Astrocyte (in vitro differentiated cells and primary cell): ENCODE measurements at regions not wholly inside any gene's neighbourhood (a gene's known extent, or its start where the extent isn't known, plus 50 kb on each side); places are given as distances from the start of the nearest gene placed in this dataset.

ENCODE experiments used
- DNase-seq: peaks from one replicate; pipeline ENCODE4 v3.0.0-alpha.2; 2010; ENCODE audit warnings: low read depth
- FAIRE-seq: peaks from 2 replicates; lab custom pipeline; 2011; peaks lifted over from hg19 to GRCh38; lab: Jason Lieb, UNC
- H2AFZ ChIP-seq: 2 replicates; pipeline ENCODE4 v1.6.0; 2012; ENCODE audit warnings: low read depth, low read length, inconsistent platforms
- H3K27ac ChIP-seq: 2 replicates; pipeline ENCODE4 v1.5.1; 2011; ENCODE audit warnings: low read depth, low read length, inconsistent platforms
- H3K27me3 ChIP-seq: 2 replicates; pipeline ENCODE4 v1.6.0; 2011; ENCODE audit warnings: low read length, inconsistent platforms; ENCODE audit not compliant: insufficient read depth
- H3K36me3 ChIP-seq: 2 replicates; pipeline ENCODE4 v1.5.1; 2011; ENCODE audit warnings: low read length, inconsistent platforms; ENCODE audit not compliant: insufficient read depth
- H3K4me1 ChIP-seq: 2 replicates; pipeline ENCODE4 v1.5.1; 2011; ENCODE audit warnings: low read length, inconsistent platforms; ENCODE audit not compliant: insufficient read depth
- H3K4me2 ChIP-seq: 2 replicates; pipeline ENCODE4 v1.6.0; 2012; ENCODE audit warnings: low read length, inconsistent platforms
- H3K4me3 ChIP-seq: 2 replicates; pipeline ENCODE4 v1.5.1; 2011; ENCODE audit warnings: low read depth, mild to moderate bottlenecking, low read length, inconsistent platforms; ENCODE audit not compliant: insufficient read depth
- H3K79me2 ChIP-seq: 2 replicates; pipeline ENCODE4 v1.6.0; 2012; ENCODE audit warnings: mild to moderate bottlenecking, low read length, inconsistent platforms; ENCODE audit not compliant: insufficient read depth
- H3K9ac ChIP-seq: 2 replicates; pipeline ENCODE4 v1.6.0; 2012; ENCODE audit warnings: mild to moderate bottlenecking, low read length, inconsistent platforms
- H3K9me3 ChIP-seq: 2 replicates; pipeline ENCODE4 v1.5.1; 2012; ENCODE audit warnings: low read depth, mild to moderate bottlenecking, low read length, inconsistent platforms; ENCODE audit not compliant: insufficient read depth
- H4K20me1 ChIP-seq: 2 replicates; pipeline ENCODE4 v1.6.0; 2012; ENCODE audit warnings: low read length, inconsistent platforms; ENCODE audit not compliant: insufficient read depth
- H3K27ac Mint-ChIP-seq: one replicate; pipeline ENCODE4 v1.8.0; 2021; ENCODE audit warnings: mild to moderate bottlenecking, mixed read lengths; ENCODE audit not compliant: unreplicated experiment
- H3K27me3 Mint-ChIP-seq: one replicate; pipeline ENCODE4 v1.8.0; 2021; ENCODE audit warnings: low read depth, mixed read lengths; ENCODE audit not compliant: unreplicated experiment
- H3K36me3 Mint-ChIP-seq: one replicate; pipeline ENCODE4 v1.8.0; 2021; ENCODE audit warnings: low read depth, mixed read lengths; ENCODE audit not compliant: unreplicated experiment
- H3K4me1 Mint-ChIP-seq: one replicate; pipeline ENCODE4 v1.8.0; 2021; ENCODE audit warnings: low read depth, mixed read lengths; ENCODE audit not compliant: unreplicated experiment
- H3K4me3 Mint-ChIP-seq: one replicate; pipeline ENCODE4 v1.8.0; 2021; ENCODE audit warnings: mild to moderate bottlenecking, moderate library complexity, mixed read lengths; ENCODE audit not compliant: unreplicated experiment
- H3K9me3 Mint-ChIP-seq: one replicate; pipeline ENCODE4 v1.8.0; 2021; ENCODE audit warnings: mild to moderate bottlenecking, mixed read lengths; ENCODE audit not compliant: unreplicated experiment
- EZH2 ChIP-seq: IDR thresholded peaks from 2 replicates; pipeline ENCODE4 v1.6.1; 2012; ENCODE audit warnings: mild to moderate bottlenecking, low read length, inconsistent platforms; ENCODE audit not compliant: insufficient read depth
- TF ChIP-seq, protein P1 (sequence below): IDR thresholded peaks from 2 replicates; pipeline ENCODE4 v1.5.1; 2011; ENCODE audit warnings: low read depth, mild to moderate bottlenecking, inconsistent platforms, low read length, moderate library complexity; ENCODE audit not compliant: insufficient read depth

DNA sequence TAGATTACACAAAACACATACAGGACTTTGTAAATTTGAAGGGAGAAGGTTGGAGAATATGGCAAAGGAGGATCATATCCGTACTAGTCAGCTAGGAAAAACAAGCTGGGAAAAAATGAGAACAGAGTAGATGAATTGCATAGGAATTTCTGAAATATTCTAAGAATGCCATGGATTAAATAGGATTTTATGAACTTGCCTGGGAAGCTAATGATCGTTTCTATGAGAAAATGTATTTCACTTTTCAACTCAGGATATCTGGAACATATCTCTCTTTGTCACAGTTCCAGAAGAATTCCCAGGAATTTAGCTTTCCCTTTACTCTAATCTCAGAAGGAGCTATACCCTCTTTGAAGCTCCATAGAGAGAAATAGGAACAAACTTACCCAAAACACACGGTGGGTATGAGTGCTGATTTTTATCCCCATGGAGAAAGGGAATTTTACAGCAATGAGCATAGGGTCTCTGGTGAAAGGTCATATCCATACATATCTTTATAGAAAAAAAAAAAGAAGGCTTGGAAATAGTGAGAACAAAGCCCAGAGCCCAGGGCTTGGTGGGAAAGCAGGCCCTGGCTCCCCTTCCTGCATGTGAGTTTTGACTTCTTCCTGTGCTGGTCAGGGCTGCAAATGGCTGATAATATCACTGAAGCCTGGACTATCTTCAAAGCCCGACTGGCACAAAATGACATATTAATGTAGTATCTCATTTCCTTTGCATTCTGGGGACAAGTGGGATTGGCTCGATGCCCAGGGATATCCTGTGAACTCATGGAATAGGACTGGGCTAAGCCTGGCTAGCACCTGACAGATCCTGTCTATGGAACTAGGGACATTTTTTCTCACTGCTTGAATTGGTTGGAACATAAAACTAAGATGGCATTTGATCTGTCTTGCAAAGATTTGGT is 136.3 kb downstream of the AEBP2 start:
- Histone ChIP-seq H3K9me3 (no peaks in the 10 kb centered on the region), H3K27me3 (no peaks in the 10 kb centered on the region), H2AFZ (no peak overlapping the region), H4K20me1 (no peaks in the 10 kb centered on the region), H3K4me2 (peak overlapping the region; percentile 44), H3K4me3 (no peak overlapping the region), H3K4me1 (peaks cover 16% of the 10 kb centered on the region), H3K79me2 (no peaks in the 10 kb centered on the region), H3K9ac (peak overlapping the region; percentile 28), H3K27ac (peak overlapping the region; percentile 63), H3K36me3 (no peaks in the 10 kb centered on the region)
- Mint-ChIP-seq H3K9me3 (no peaks in the 10 kb centered on the region), H3K4me3 (no peak overlapping the region), H3K36me3 (peaks cover 4% of the 10 kb centered on the region), H3K27ac (peak overlapping the region; percentile 68), H3K4me1 (peaks cover 18% of the 10 kb centered on the region), H3K27me3 (no peaks in the 10 kb centered on the region)
- DNase-seq: peak; percentile 80
- peak; percentile 81 for FAIRE-seq
- TF ChIP-seq, protein P1, sequence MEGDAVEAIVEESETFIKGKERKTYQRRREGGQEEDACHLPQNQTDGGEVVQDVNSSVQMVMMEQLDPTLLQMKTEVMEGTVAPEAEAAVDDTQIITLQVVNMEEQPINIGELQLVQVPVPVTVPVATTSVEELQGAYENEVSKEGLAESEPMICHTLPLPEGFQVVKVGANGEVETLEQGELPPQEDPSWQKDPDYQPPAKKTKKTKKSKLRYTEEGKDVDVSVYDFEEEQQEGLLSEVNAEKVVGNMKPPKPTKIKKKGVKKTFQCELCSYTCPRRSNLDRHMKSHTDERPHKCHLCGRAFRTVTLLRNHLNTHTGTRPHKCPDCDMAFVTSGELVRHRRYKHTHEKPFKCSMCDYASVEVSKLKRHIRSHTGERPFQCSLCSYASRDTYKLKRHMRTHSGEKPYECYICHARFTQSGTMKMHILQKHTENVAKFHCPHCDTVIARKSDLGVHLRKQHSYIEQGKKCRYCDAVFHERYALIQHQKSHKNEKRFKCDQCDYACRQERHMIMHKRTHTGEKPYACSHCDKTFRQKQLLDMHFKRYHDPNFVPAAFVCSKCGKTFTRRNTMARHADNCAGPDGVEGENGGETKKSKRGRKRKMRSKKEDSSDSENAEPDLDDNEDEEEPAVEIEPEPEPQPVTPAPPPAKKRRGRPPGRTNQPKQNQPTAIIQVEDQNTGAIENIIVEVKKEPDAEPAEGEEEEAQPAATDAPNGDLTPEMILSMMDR: no peak
- TF ChIP-seq EZH2: no peak

DNA sequence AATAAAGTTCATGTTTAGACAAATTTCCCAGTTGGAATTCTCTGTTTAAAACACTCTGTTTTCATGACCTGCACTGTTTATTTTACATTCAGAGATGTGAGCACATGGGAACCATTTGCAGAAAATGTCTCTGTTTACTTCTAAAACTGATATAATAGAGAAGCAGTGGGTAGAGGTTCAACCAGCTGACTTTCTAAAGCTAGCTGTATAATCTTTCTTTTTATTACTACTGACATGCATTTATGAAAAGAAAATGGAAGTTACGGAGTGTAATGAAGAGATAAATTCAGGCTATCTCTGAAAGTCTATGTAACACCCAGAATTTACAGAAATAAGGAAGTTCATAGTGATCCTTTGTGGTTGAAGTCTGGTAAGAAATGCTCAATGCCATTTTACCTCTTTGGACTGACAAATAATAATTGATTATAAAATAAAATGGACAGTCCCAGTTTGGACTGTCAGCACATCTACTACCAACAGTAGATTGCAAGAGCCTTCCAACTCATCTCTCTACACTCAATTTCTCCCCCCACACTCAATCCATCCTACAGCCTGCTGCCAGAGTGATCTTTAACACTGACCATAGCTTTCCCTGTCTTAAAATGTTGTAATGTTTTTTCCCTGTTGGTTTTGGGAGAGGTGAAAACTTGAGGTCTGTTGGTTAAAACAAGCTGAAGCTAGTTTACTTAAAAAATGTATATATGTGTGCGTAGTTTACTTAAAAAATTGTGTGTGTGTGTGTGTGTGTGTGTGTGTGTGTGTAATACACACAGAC is 137.4 kb downstream of the AEBP2 start:
- no peak overlapping the region for H3K9ac ChIP-seq
- no peaks in the 10 kb centered on the region for H3K9me3 ChIP-seq
- H3K27ac ChIP-seq: no peak overlapping the region
- FAIRE-seq (no peak), DNase-seq (no peak)
- Mint-ChIP-seq H3K27me3 (no peaks in the 10 kb centered on the region), H3K36me3 (peaks cover 4% of the 10 kb centered on the region), H3K9me3 (no peaks in the 10 kb centered on the region), H3K27ac (no peak overlapping the region), H3K4me3 (no peak overlapping the region), H3K4me1 (peaks cover 18% of the 10 kb centered on the region)
- H2AFZ ChIP-seq: no peak overlapping the region
- no peaks in the 10 kb centered on the region for H3K79me2 ChIP-seq
- no peak overlapping the region for H3K4me3 ChIP-seq
- H3K27me3 ChIP-seq: no peaks in the 10 kb centered on the region
- H3K36me3 ChIP-seq: no peaks in the 10 kb centered on the region
- H4K20me1 ChIP-seq: no peaks in the 10 kb centered on the region
- H3K4me1 ChIP-seq: peaks cover 16% of the 10 kb centered on the region
- TF ChIP-seq, protein P1: no peak
- no peak for TF ChIP-seq EZH2
- H3K4me2 ChIP-seq: no peak overlapping the region
